BE2C (cell line): ENCODE measurements at regions not wholly inside any gene's neighbourhood (a gene's known extent, or its start where the extent isn't known, plus 50 kb on each side); places are given as distances from the start of the nearest gene placed in this dataset.

Experiments used
- DNase-seq: peaks from one replicate; pipeline ENCODE4 v3.0.0-alpha.2; 2020
- H3K27me3 ChIP-seq: fragments of 250-450 bp; sonication (Bioruptor Pico); 2 replicates; pipeline ENCODE4 v1.5.1; 2020; ENCODE audit warnings: mild to moderate bottlenecking
- H3K36me3 ChIP-seq: fragments of 250-450 bp; sonication (Bioruptor Pico); 2 replicates; pipeline ENCODE4 v1.5.1; 2020; ENCODE audit warnings: mild to moderate bottlenecking
- H3K4me1 ChIP-seq: fragments of 250-450 bp; sonication (Bioruptor Pico); 2 replicates; pipeline ENCODE4 v1.5.1; 2020
- H3K4me3 ChIP-seq: 2 replicates; pipeline ENCODE4 v1.5.1; 2011; ENCODE audit warnings: low read depth, low read length
- H3K9me3 ChIP-seq: fragments of 250-450 bp; sonication (Bioruptor Pico); 2 replicates; pipeline ENCODE4 v1.5.1; 2020
- TF ChIP-seq, protein P1 (sequence below): IDR thresholded peaks from 2 replicates; pipeline ENCODE4 v1.5.1; 2012; ENCODE audit warnings: mild to moderate bottlenecking, low read depth, low read length

DNA sequence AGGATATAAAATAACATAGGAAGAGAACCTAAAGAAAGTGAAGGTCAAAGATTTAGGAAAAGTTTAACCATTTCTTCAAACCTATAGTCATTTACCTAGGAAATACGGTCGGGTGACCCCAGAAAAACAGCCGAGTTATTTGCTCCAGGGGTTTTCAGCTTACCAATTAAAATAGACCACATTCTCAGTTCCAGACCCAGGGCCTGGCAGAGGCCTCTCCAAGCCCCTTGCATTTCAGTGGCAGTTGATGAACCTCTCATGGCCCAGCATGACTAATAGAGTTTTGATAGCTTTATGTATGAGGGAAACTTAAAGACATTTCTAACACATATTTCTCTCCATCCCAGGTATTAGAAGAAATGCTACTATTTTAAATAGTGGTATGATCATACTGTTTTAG is 113.5 kb downstream of the OGFRL1 start:
- H3K4me3 ChIP-seq, result no peak overlapping the region
- H3K36me3 ChIP-seq, result no peaks in the 10 kb centered on the region
- no peaks in the 10 kb centered on the region for H3K4me1 ChIP-seq
- TF ChIP-seq, protein P1, sequence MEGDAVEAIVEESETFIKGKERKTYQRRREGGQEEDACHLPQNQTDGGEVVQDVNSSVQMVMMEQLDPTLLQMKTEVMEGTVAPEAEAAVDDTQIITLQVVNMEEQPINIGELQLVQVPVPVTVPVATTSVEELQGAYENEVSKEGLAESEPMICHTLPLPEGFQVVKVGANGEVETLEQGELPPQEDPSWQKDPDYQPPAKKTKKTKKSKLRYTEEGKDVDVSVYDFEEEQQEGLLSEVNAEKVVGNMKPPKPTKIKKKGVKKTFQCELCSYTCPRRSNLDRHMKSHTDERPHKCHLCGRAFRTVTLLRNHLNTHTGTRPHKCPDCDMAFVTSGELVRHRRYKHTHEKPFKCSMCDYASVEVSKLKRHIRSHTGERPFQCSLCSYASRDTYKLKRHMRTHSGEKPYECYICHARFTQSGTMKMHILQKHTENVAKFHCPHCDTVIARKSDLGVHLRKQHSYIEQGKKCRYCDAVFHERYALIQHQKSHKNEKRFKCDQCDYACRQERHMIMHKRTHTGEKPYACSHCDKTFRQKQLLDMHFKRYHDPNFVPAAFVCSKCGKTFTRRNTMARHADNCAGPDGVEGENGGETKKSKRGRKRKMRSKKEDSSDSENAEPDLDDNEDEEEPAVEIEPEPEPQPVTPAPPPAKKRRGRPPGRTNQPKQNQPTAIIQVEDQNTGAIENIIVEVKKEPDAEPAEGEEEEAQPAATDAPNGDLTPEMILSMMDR, result no peak
- H3K27me3 ChIP-seq, result peaks cover 22% of the 10 kb centered on the region
- no peaks in the 10 kb centered on the region for H3K9me3 ChIP-seq
- no peak for DNase-seq

DNA sequence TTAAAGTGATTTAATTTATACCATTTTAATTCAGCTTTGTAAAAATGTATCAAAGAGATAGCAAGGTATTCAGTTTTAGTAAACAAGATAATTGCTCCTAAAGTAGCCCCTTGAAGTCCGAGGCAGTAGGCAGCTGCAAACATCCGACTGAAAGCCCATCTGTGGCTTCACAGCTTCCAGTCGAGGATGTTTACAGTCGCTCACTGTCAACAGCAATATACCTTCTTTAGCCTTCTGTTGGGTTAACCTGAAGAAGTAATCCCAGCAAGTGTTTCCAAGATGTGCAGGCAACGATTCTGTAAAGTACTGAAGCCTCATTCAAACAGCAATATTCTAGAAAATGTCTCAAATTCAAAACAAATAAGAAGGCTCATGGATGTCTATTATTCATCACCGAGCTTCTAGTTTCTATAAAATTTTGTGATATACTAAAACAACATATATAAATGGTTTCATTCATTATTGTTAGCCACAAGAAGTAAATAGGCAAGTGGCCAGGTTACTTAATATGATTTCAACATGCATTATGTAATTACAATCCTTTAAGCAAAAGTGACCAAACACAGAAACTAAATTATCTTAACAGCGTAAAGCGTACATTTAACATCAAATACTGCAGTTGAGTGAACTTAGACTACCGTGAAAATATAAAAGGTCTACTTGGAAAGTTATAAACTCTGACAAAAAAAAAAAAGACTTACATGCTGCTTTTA is 115.0 kb downstream of the OGFRL1 start:
- DNase-seq, result no peak
- TF ChIP-seq, protein P1, result no peak
- Histone ChIP-seq H3K27me3 (peaks cover 27% of the 10 kb centered on the region), H3K9me3 (no peaks in the 10 kb centered on the region), H3K36me3 (no peaks in the 10 kb centered on the region), H3K4me1 (no peaks in the 10 kb centered on the region), H3K4me3 (no peak overlapping the region)

DNA sequence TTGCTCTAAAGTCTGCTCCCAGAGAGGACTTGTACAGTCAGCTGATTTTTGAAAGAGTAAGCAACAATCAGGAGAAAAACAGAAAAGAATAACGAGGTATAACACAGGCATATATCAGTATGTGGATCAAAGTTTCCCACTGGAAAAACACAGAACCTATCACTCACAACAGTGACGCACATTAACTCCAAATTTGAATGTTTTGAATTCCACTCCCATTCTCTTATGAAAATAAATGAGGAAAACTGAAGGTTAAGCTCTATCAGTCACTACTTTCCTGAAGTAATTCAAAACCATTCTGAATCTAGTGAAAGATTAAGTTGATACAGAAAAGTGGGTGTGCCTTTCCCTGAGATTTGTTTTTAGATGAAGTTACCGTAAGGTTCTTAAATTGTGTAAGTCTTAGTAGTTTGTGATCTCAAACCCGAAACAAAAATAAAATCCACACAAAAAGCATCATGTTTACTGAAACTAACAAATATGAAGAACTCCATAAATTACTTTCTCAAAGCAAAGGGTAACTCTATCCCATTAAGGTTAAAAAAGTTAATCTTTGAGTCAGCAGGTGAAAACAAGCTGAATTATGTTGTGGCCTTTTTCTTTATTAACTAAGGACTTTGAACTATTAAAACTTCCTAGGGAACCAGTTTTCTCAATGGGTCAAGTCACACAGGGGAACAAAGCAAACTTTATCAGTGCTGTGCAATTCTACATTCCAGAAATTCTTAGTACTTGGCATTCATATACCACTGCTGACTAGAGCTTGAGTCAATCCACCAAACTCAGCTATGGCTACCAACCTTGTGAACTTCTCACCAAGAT is 115.7 kb downstream of the OGFRL1 start:
- Histone ChIP-seq H3K4me3 (no peak overlapping the region), H3K4me1 (no peaks in the 10 kb centered on the region)
- no peak for DNase-seq

DNA sequence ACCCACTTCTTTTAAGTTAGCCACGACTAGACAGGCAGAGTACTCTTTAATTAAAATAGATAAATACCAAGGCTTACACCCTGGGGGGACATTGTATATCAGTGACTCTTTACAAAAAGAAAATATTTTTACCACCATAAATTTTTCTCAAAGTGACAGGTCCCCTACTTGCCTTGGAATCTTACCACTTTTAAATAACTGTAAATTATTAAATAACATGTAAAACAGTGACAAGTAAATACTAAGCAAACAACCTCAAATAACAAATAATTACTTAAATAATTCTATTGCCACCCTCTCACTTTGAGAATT is 116.3 kb downstream of the OGFRL1 start:
- H3K27me3 ChIP-seq, result peaks cover 27% of the 10 kb centered on the region
- no peak overlapping the region for H3K4me3 ChIP-seq
- no peaks in the 10 kb centered on the region for H3K4me1 ChIP-seq
- DNase-seq, result no peak
- H3K36me3 ChIP-seq, result no peaks in the 10 kb centered on the region
- TF ChIP-seq, protein P1, result no peak
- no peaks in the 10 kb centered on the region for H3K9me3 ChIP-seq

More for the DNA sequence above, 115.7 kb downstream of the OGFRL1 start:
- H3K9me3 ChIP-seq, result no peaks in the 10 kb centered on the region
- TF ChIP-seq, protein P1, result no peak
- no peaks in the 10 kb centered on the region for H3K36me3 ChIP-seq
- peaks cover 27% of the 10 kb centered on the region for H3K27me3 ChIP-seq

DNA sequence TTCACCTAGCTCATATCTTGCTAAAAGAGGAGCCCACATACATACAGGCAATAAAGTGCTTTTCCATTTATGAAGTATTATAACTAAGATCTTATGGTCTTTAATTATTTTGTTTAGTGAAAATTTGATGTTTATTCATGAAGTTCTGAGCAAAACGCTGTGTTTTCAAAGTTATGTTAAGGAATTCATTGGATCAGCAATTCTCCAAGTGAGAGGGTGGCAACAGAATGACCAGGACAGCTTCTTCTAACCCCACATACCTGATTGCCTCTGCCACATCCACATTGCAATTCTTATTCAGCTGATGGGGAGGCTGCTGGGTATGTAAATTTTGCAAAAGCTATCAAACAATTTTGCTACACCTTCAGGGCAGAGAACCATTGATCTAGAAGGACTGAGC is 116.8 kb downstream of the OGFRL1 start:
- no peak for DNase-seq
- Histone ChIP-seq H3K36me3 (no peaks in the 10 kb centered on the region), H3K9me3 (no peaks in the 10 kb centered on the region), H3K4me1 (no peaks in the 10 kb centered on the region), H3K27me3 (peaks cover 27% of the 10 kb centered on the region), H3K4me3 (no peak overlapping the region)
- TF ChIP-seq, protein P1, result no peak
